ENCODE measurements at regions not wholly inside any gene's neighbourhood (a gene's known extent, or its start where the extent isn't known, plus 50 kb on each side); places are given as distances from the start of the nearest gene placed in this dataset.

DNA sequence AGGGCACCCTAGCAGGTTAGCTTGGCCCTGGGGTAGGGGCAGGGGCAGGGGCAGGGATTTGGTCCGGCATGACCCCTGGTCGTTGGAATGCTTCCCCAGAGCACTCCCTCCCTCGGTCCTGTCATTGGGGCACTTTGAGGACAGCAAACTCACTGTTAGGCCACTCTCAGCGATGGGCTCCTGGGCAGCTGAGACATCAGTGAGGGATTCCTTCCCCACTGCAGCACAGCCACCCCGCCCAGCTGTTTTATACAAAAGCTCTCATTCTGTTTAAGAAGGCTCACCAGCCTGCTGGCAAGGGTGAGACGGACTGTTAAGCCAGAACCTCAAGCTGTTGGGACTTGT, 86.9 kb upstream of the F3 start:
- no peak for TF ChIP-seq POLR2AphosphoS5 (IDR thresholded peaks at IDR 0.05; ENCODE audit: low read depth, low read length)
- no peak for TF ChIP-seq TAF1 (IDR thresholded peaks at IDR 0.05; ENCODE audit: borderline replicate concordance, insufficient read depth, low read length)
- TF ChIP-seq, protein P1, sequence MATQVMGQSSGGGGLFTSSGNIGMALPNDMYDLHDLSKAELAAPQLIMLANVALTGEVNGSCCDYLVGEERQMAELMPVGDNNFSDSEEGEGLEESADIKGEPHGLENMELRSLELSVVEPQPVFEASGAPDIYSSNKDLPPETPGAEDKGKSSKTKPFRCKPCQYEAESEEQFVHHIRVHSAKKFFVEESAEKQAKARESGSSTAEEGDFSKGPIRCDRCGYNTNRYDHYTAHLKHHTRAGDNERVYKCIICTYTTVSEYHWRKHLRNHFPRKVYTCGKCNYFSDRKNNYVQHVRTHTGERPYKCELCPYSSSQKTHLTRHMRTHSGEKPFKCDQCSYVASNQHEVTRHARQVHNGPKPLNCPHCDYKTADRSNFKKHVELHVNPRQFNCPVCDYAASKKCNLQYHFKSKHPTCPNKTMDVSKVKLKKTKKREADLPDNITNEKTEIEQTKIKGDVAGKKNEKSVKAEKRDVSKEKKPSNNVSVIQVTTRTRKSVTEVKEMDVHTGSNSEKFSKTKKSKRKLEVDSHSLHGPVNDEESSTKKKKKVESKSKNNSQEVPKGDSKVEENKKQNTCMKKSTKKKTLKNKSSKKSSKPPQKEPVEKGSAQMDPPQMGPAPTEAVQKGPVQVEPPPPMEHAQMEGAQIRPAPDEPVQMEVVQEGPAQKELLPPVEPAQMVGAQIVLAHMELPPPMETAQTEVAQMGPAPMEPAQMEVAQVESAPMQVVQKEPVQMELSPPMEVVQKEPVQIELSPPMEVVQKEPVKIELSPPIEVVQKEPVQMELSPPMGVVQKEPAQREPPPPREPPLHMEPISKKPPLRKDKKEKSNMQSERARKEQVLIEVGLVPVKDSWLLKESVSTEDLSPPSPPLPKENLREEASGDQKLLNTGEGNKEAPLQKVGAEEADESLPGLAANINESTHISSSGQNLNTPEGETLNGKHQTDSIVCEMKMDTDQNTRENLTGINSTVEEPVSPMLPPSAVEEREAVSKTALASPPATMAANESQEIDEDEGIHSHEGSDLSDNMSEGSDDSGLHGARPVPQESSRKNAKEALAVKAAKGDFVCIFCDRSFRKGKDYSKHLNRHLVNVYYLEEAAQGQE (IDR thresholded peaks at IDR 0.05; ENCODE audit: insufficient read depth in 1 of 2, low read depth in 2 of 2, low read length in 2 of 2): no peak
- no peak for TF ChIP-seq SIN3A (IDR thresholded peaks at IDR 0.05; ENCODE audit: borderline replicate concordance, insufficient read depth, low read length)
- no peak for TF ChIP-seq FOXP2 (optimal IDR thresholded peaks at IDR 0.05; ENCODE audit: borderline replicate concordance, extremely low read depth, extremely low read length, insufficient read depth)
